Spleen (tissue), 7 donors: ENCODE measurements at regions not wholly inside any gene's neighbourhood (a gene's known extent, or its start where the extent isn't known, plus 50 kb on each side); places are given as distances from the start of the nearest gene placed in this dataset.

Source experiments
- CTCF ChIP-seq, 11 experiments: fragments of 200-600 bp in 7 of 11; fragments of 450-650 bp in 4 of 11; sonication (generic) in 4 of 11; IDR thresholded peaks in 8 of 11; conservative IDR thresholded peaks in 3 of 11; 1 replicate in 7 of 11; 2 replicates in 4 of 11; pipeline versions ENCODE4 v1.4.0 to v1.8.0; 2016 to 2021; ENCODE audit warnings: antibody characterized with exemption in 11 of 11, inconsistent platforms in 4 of 11, mild to moderate bottlenecking in 1 of 11
- POLR2A ChIP-seq, 3 donors: fragments of 450-650 bp; IDR thresholded peaks; one replicate each; pipeline ENCODE4 v1.5.1; 2017; ENCODE audit warnings: antibody characterized with exemption in 3 of 3, mild to moderate bottlenecking in 1 of 3
- donor health status: DM: no; HTN: no; CAD: no; lungs with moderate emphysema.
- donor health status: DM: no; HTN: no; CAD: no.
- donor health status: DM: no; HTN: no; CAD: no.

DNA sequence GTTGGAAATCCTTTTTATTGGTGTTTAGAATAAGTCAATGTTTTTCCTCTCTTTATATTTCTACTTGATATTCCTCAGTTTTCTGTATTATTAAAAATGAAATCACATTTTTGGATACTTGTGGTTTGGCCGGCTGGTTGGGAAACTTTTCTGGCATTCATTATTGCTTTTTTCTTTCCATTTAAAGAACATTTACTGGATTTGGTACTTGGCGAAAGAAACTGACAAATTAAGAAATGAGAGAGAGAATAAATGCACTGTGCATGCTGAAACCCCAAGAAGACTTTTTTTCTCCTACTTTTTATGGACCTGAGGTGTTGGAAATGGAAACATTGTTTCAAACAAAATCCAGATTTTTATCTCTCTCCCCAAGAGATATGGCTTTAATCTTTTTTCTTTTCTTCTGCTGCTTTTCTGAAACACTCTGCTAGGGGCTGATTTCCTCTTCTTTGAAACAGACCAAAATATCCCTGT is 128.4 kb downstream of the SNX18 start:
- TF ChIP-seq POLR2A (IDR thresholded peaks at IDR 0.05) (no peak), CTCF (IDR thresholded peaks at IDR 0.05 in 8 of 11, conservative IDR thresholded peaks at IDR 0.05 in 3 of 11) (no peak)
